ENCODE measurements at regions not wholly inside any gene's neighbourhood (a gene's known extent, or its start where the extent isn't known, plus 50 kb on each side); places are given as distances from the start of the nearest gene placed in this dataset.
"Not testable (repeated sequence)": the region's sequence is repeated elsewhere in the genome, so short reads cannot be mapped to it uniquely, and the experiment has no call there.

DNA sequence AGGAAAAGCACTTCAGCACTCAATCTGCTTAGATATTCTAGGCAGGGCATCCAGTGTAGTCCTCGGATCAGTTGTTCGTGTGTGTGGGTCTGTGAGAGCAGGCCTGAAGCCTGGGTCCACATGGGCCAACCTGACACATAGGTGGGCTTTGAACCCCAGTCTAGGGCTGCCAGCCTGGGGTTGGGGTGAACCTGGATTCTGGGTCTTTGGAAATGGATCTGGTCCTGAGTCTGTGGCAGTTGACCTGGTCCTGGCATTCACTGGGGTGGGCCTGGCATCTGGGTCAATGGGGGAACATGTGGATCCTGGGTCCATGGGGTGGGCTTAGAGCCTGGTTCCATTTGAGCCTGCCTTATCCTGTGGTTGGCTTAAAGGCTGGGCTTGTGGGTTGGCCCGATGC is 492.6 kb upstream of the MAN1A1 start:
- DNase-seq (ENCODE audit: low read depth) = no peak
- Histone ChIP-seq H3K36me3 (ENCODE audit: control insufficient read depth, insufficient read depth, low read length, severe bottlenecking) (no peaks in the 10 kb centered on the region), H3K9me3 (ENCODE audit: control insufficient read depth, low read length) (no peaks in the 10 kb centered on the region), H3K9ac (ENCODE audit: low read length) (no peak overlapping the region), H3K27me3 (replicated peaks; ENCODE audit: control insufficient read depth, insufficient read depth, low read length) (no peaks in the 10 kb centered on the region), H3K4me3 (ENCODE audit: low read length) (no peak overlapping the region), H3K4me1 (ENCODE audit: control insufficient read depth, insufficient read depth, low read length) (no peaks in the 10 kb centered on the region)

DNA sequence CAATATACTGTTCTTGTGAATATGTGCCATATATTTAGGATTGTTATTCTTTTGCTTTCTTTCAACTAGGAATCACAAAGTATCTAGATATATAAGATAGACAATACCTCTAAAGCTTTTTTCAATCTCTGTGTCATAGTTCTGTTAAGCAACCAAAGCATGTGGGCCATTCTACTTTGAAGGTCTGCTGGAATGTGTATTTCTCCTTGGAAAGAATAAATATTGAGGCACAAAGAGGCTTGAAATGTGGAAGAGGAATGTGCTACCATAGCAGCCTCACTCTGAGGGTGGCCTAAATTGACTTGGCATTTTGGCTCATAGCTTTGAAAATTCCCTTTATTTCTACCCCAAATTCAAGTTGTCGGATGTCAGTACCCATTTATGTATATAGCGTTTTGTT is 488.5 kb upstream of the MAN1A1 start:
- H3K27me3 ChIP-seq (replicated peaks; ENCODE audit: control insufficient read depth, insufficient read depth, low read length) = no peaks in the 10 kb centered on the region
- H3K4me3 ChIP-seq (ENCODE audit: low read length) = no peak overlapping the region
- no peaks in the 10 kb centered on the region for H3K9me3 ChIP-seq (ENCODE audit: control insufficient read depth, low read length)
- no peak overlapping the region for H3K9ac ChIP-seq (ENCODE audit: low read length)
- DNase-seq (ENCODE audit: low read depth) = no peak
- H3K4me1 ChIP-seq (ENCODE audit: control insufficient read depth, insufficient read depth, low read length) = no peaks in the 10 kb centered on the region
- H3K36me3 ChIP-seq (ENCODE audit: control insufficient read depth, insufficient read depth, low read length, severe bottlenecking) = no peaks in the 10 kb centered on the region

DNA sequence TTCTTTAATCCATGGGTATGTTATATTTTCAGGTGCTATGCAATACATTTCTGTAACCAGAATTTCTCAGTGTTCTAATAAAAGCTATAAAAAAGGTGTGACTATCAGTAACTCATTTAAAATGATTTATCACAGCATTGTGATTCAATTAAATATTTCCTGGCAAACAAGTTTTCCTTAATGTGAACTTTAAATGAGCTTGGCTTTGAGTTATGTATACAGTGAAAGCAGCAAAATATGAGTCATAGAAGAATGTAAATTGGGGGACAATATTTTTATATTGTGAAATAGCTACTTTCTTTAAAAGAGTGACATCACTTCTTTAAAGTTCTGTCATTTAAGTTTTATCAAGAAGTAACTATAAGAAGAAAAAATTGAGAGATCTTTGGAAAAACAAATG is 484.9 kb upstream of the MAN1A1 start:
- H3K4me3 ChIP-seq (ENCODE audit: low read length) = no peak overlapping the region
- no peaks in the 10 kb centered on the region for H3K36me3 ChIP-seq (ENCODE audit: control insufficient read depth, insufficient read depth, low read length, severe bottlenecking)
- H3K9ac ChIP-seq (ENCODE audit: low read length) = no peak overlapping the region
- DNase-seq (ENCODE audit: low read depth) = no peak
- H3K27me3 ChIP-seq (replicated peaks; ENCODE audit: control insufficient read depth, insufficient read depth, low read length) = no peaks in the 10 kb centered on the region
- peaks cover 3% of the 10 kb centered on the region for H3K9me3 ChIP-seq (ENCODE audit: control insufficient read depth, low read length)
- peaks cover 17% of the 10 kb centered on the region for H3K4me1 ChIP-seq (ENCODE audit: control insufficient read depth, insufficient read depth, low read length)

DNA sequence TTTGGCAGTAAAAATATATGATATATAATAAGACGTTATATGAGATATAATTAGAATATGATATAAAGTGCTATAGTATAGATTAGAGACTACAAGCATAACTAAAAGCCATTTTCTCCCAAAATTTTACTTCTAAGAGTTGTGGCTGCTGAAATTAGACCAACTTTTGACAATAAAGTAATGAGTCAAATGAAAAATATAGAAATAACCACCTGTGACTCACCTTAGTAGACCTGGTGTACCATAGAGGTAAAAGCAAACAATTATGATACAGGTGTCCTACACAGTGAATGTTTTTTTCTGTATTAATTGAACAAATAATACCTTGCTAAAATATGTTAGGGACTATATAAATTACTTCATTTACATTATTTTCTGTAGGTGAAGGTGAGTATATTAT is 482.9 kb upstream of the MAN1A1 start:
- Histone ChIP-seq H3K9me3 (ENCODE audit: control insufficient read depth, low read length) (peaks cover 5% of the 10 kb centered on the region), H3K4me1 (ENCODE audit: control insufficient read depth, insufficient read depth, low read length) (peaks cover 17% of the 10 kb centered on the region), H3K4me3 (ENCODE audit: low read length) (no peak overlapping the region), H3K9ac (ENCODE audit: low read length) (no peak overlapping the region), H3K27me3 (replicated peaks; ENCODE audit: control insufficient read depth, insufficient read depth, low read length) (no peaks in the 10 kb centered on the region), H3K36me3 (ENCODE audit: control insufficient read depth, insufficient read depth, low read length, severe bottlenecking) (no peaks in the 10 kb centered on the region)
- no peak for DNase-seq (ENCODE audit: low read depth)

GRCh38 chr6:119830494-119831295 is 481.1 kb upstream of the MAN1A1 start:
- peaks cover 5% of the 10 kb centered on the region for H3K9me3 ChIP-seq (ENCODE audit: control insufficient read depth, low read length)
- no peak overlapping the region for H3K9ac ChIP-seq (ENCODE audit: low read length)
- no peaks in the 10 kb centered on the region for H3K27me3 ChIP-seq (replicated peaks; ENCODE audit: control insufficient read depth, insufficient read depth, low read length)
- no peak overlapping the region for H3K4me3 ChIP-seq (ENCODE audit: low read length)
- no peak for DNase-seq (ENCODE audit: low read depth)
- H3K36me3 ChIP-seq (ENCODE audit: control insufficient read depth, insufficient read depth, low read length, severe bottlenecking) = no peaks in the 10 kb centered on the region
- H3K4me1 ChIP-seq (ENCODE audit: control insufficient read depth, insufficient read depth, low read length) = peaks cover 17% of the 10 kb centered on the region

GRCh38 chr6:119830069-119830468 is 480.5 kb upstream of the MAN1A1 start:
- H3K27me3 ChIP-seq (replicated peaks; ENCODE audit: control insufficient read depth, insufficient read depth, low read length) = no peaks in the 10 kb centered on the region

GRCh38 chr6:119829499-119829898 is 479.9 kb upstream of the MAN1A1 start:
- not testable (repeated sequence) for DNase-seq (ENCODE audit: low read depth); H3K9ac ChIP-seq (ENCODE audit: low read length); H3K36me3 ChIP-seq (ENCODE audit: control insufficient read depth, insufficient read depth, low read length, severe bottlenecking); H3K27me3 ChIP-seq (replicated peaks; ENCODE audit: control insufficient read depth, insufficient read depth, low read length); H3K9me3 ChIP-seq (ENCODE audit: control insufficient read depth, low read length); H3K4me3 ChIP-seq (ENCODE audit: low read length)
- H3K4me1 ChIP-seq (ENCODE audit: control insufficient read depth, insufficient read depth, low read length) = peaks cover 17% of the 10 kb centered on the region

More at GRCh38 chr6:119830069-119830468, 480.5 kb upstream of the MAN1A1 start:
- H3K4me3 ChIP-seq (ENCODE audit: low read length) = no peak overlapping the region
- H3K9me3 ChIP-seq (ENCODE audit: control insufficient read depth, low read length) = peaks cover 5% of the 10 kb centered on the region
- H3K4me1 ChIP-seq (ENCODE audit: control insufficient read depth, insufficient read depth, low read length) = peaks cover 17% of the 10 kb centered on the region
- no peaks in the 10 kb centered on the region for H3K36me3 ChIP-seq (ENCODE audit: control insufficient read depth, insufficient read depth, low read length, severe bottlenecking)
- no peak for DNase-seq (ENCODE audit: low read depth)
- no peak overlapping the region for H3K9ac ChIP-seq (ENCODE audit: low read length)

GRCh38 chr6:119829006-119829405 is 479.4 kb upstream of the MAN1A1 start:
- no peak overlapping the region for H3K4me3 ChIP-seq (ENCODE audit: low read length)
- peaks cover 5% of the 10 kb centered on the region for H3K9me3 ChIP-seq (ENCODE audit: control insufficient read depth, low read length)
- no peaks in the 10 kb centered on the region for H3K27me3 ChIP-seq (replicated peaks; ENCODE audit: control insufficient read depth, insufficient read depth, low read length)
- H3K9ac ChIP-seq (ENCODE audit: low read length) = no peak overlapping the region
- DNase-seq (ENCODE audit: low read depth) = no peak
- H3K36me3 ChIP-seq (ENCODE audit: control insufficient read depth, insufficient read depth, low read length, severe bottlenecking) = no peaks in the 10 kb centered on the region
- H3K4me1 ChIP-seq (ENCODE audit: control insufficient read depth, insufficient read depth, low read length) = peaks cover 17% of the 10 kb centered on the region

- Histone ChIP-seq H3K36me3 (ENCODE audit: control insufficient read depth, insufficient read depth, low read length, severe bottlenecking) (no peaks in the 10 kb centered on the region), H3K4me3 (ENCODE audit: low read length) (no peak overlapping the region), H3K9ac (ENCODE audit: low read length) (no peak overlapping the region), H3K9me3 (ENCODE audit: control insufficient read depth, low read length) (no peaks in the 10 kb centered on the region), H3K27me3 (replicated peaks; ENCODE audit: control insufficient read depth, insufficient read depth, low read length) (no peaks in the 10 kb centered on the region), H3K4me1 (ENCODE audit: control insufficient read depth, insufficient read depth, low read length) (no peaks in the 10 kb centered on the region)
- no peak for DNase-seq (ENCODE audit: low read depth)
Measured at GRCh38 chr6:119821380-119821779, 471.8 kb upstream of the MAN1A1 start.

- no peaks in the 10 kb centered on the region for H3K27me3 ChIP-seq (replicated peaks; ENCODE audit: control insufficient read depth, insufficient read depth, low read length)
- no peak overlapping the region for H3K9ac ChIP-seq (ENCODE audit: low read length)
- H3K4me3 ChIP-seq (ENCODE audit: low read length) = no peak overlapping the region
- no peak for DNase-seq (ENCODE audit: low read depth)
- no peaks in the 10 kb centered on the region for H3K4me1 ChIP-seq (ENCODE audit: control insufficient read depth, insufficient read depth, low read length)
- H3K36me3 ChIP-seq (ENCODE audit: control insufficient read depth, insufficient read depth, low read length, severe bottlenecking) = no peaks in the 10 kb centered on the region
- no peaks in the 10 kb centered on the region for H3K9me3 ChIP-seq (ENCODE audit: control insufficient read depth, low read length)
Measured at GRCh38 chr6:119818876-119819275, 469.3 kb upstream of the MAN1A1 start.

- Histone ChIP-seq H3K4me3 (ENCODE audit: low read length) (no peak overlapping the region), H3K4me1 (ENCODE audit: control insufficient read depth, insufficient read depth, low read length) (no peaks in the 10 kb centered on the region)
- no peak for DNase-seq (ENCODE audit: low read depth)
Measured at GRCh38 chr6:119814609-119815400, 465.2 kb upstream of the MAN1A1 start.

More at GRCh38 chr6:119814609-119815400, 465.2 kb upstream of the MAN1A1 start:
- Histone ChIP-seq H3K27me3 (replicated peaks; ENCODE audit: control insufficient read depth, insufficient read depth, low read length) (no peaks in the 10 kb centered on the region), H3K9me3 (ENCODE audit: control insufficient read depth, low read length) (no peaks in the 10 kb centered on the region), H3K36me3 (ENCODE audit: control insufficient read depth, insufficient read depth, low read length, severe bottlenecking) (no peaks in the 10 kb centered on the region), H3K9ac (ENCODE audit: low read length) (no peak overlapping the region)

All from adipocyte (in vitro differentiated cells).